H9 (cell line): ENCODE measurements at regions not wholly inside any gene's neighbourhood (a gene's known extent, or its start where the extent isn't known, plus 50 kb on each side); places are given as distances from the start of the nearest gene placed in this dataset.
A peak's percentile ranks its signal among the peaks of the same experiment; 100 is the strongest.

ENCODE experiments used
- DNase-seq: peaks from one replicate; pipeline ENCODE4 v3.0.0-alpha.2; 2017
- H2AFZ ChIP-seq: one replicate; pipeline ENCODE4 v1.6.1; 2013; ENCODE audit warnings: mild to moderate bottlenecking, low read length, control low read depth, moderate library complexity
- H2AK5ac ChIP-seq: 2 replicates; pipeline ENCODE4 v1.6.1; 2013; ENCODE audit warnings: low read length, control low read depth, mixed read lengths; ENCODE audit not compliant: insufficient read length
- H2BK120ac ChIP-seq: one replicate; pipeline ENCODE4 v1.6.1; 2013; ENCODE audit warnings: low read depth, mild to moderate bottlenecking, low read length, control low read depth, inconsistent platforms; ENCODE audit not compliant: poor library complexity, severe bottlenecking
- H2BK12ac ChIP-seq: 2 replicates; pipeline ENCODE4 v1.6.1; 2013; ENCODE audit warnings: low read length, control low read depth, mixed read lengths, low read depth; ENCODE audit not compliant: insufficient read length
- H2BK15ac ChIP-seq: 2 replicates; pipeline ENCODE4 v1.6.1; 2013; ENCODE audit warnings: low read depth, low read length, control low read depth
- H2BK20ac ChIP-seq: one replicate; pipeline ENCODE4 v1.6.1; 2013; ENCODE audit warnings: low read depth, mild to moderate bottlenecking, low read length, control low read depth, inconsistent platforms; ENCODE audit not compliant: poor library complexity, severe bottlenecking
- H2BK5ac ChIP-seq: 2 replicates; pipeline ENCODE4 v1.6.1; 2013; ENCODE audit warnings: low read length, control low read depth, mixed read lengths; ENCODE audit not compliant: insufficient read length
- H3K14ac ChIP-seq: 2 replicates; pipeline ENCODE4 v1.6.1; 2013; ENCODE audit warnings: low read length, control low read depth; ENCODE audit not compliant: insufficient read depth
- H3K18ac ChIP-seq: 2 replicates; pipeline ENCODE4 v1.6.1; 2013; ENCODE audit warnings: low read depth, mild to moderate bottlenecking, mixed read lengths, low read length, control low read depth; ENCODE audit not compliant: insufficient read length
- H3K23ac ChIP-seq: 2 replicates; pipeline ENCODE4 v1.6.1; 2013; ENCODE audit warnings: low read length, control low read depth, mixed read lengths, low read depth; ENCODE audit not compliant: insufficient read length
- H3K23me2 ChIP-seq: 2 replicates; pipeline ENCODE4 v1.6.1; 2013; ENCODE audit warnings: low read depth, mild to moderate bottlenecking, mixed read lengths, low read length, control low read depth; ENCODE audit not compliant: insufficient read length, poor library complexity, severe bottlenecking
- H3K27ac ChIP-seq: 2 replicates; pipeline ENCODE4 v1.5.1; 2013; ENCODE audit warnings: low read length, control low read depth, mixed read lengths, low read depth; ENCODE audit not compliant: insufficient read length
- H3K27me3 ChIP-seq: 2 replicates; pipeline ENCODE4 v1.6.1; 2013; ENCODE audit warnings: low read length, control low read depth, inconsistent platforms; ENCODE audit not compliant: insufficient read depth
- H3K4ac ChIP-seq: 2 replicates; pipeline ENCODE4 v1.6.1; 2013; ENCODE audit warnings: low read depth, mild to moderate bottlenecking, control low read depth, inconsistent platforms, low read length, moderate library complexity
- H3K4me1 ChIP-seq: 2 replicates; pipeline ENCODE4 v1.6.1; 2013; ENCODE audit warnings: low read length, control low read depth, inconsistent platforms; ENCODE audit not compliant: insufficient read depth
- H3K4me2 ChIP-seq: 2 replicates; pipeline ENCODE4 v1.6.1; 2013; ENCODE audit warnings: low read length, control low read depth, mixed read lengths; ENCODE audit not compliant: insufficient read length, insufficient read depth
- H3K56ac ChIP-seq: 2 replicates; pipeline ENCODE4 v1.6.1; 2013; ENCODE audit warnings: low read depth, mild to moderate bottlenecking, mixed read lengths, low read length, control low read depth; ENCODE audit not compliant: insufficient read length
- H3K79me1 ChIP-seq: 2 replicates; pipeline ENCODE4 v1.6.1; 2013; ENCODE audit warnings: low read depth, mild to moderate bottlenecking, moderate library complexity, low read length, control low read depth, inconsistent platforms; ENCODE audit not compliant: insufficient read depth, poor library complexity, severe bottlenecking
- H3K79me2 ChIP-seq: 2 replicates; pipeline ENCODE4 v1.6.1; 2013; ENCODE audit warnings: low read length, control low read depth, inconsistent platforms; ENCODE audit not compliant: insufficient read depth
- H3K9ac ChIP-seq: 2 replicates; pipeline ENCODE4 v1.6.1; 2013; ENCODE audit warnings: low read length, control low read depth, mixed read lengths; ENCODE audit not compliant: insufficient read length; ENCODE audit errors: extremely low read depth
- H3K9me3 ChIP-seq: one replicate; pipeline ENCODE4 v1.6.1; 2013; ENCODE audit warnings: low read depth, low read length, inconsistent platforms; ENCODE audit not compliant: control insufficient read depth
- H3T11ph ChIP-seq: one replicate; pipeline ENCODE4 v1.6.1; 2013; ENCODE audit warnings: mild to moderate bottlenecking, low read length, control low read depth, inconsistent platforms
- H4K20me1 ChIP-seq: one replicate; pipeline ENCODE4 v1.6.1; 2013; ENCODE audit not compliant: control insufficient read depth, insufficient read length, insufficient read depth
- H4K5ac ChIP-seq: 2 replicates; pipeline ENCODE4 v1.6.1; 2013; ENCODE audit warnings: low read depth, mild to moderate bottlenecking, mixed read lengths, low read length, control low read depth; ENCODE audit not compliant: insufficient read length
- H4K8ac ChIP-seq: replicated peaks from 2 replicates; pipeline ENCODE4 v1.6.1; 2013; ENCODE audit warnings: low read length, control low read depth, mixed read lengths, low read depth; ENCODE audit not compliant: insufficient read length
- H4K91ac ChIP-seq: 2 replicates; pipeline ENCODE4 v1.6.1; 2013; ENCODE audit warnings: low read depth, mild to moderate bottlenecking, moderate library complexity, mixed read lengths, low read length, control low read depth; ENCODE audit not compliant: insufficient read length
- H3K27ac Mint-ChIP-seq, 3 experiments: 2 replicates in 2 of 3; 3 replicates in 1 of 3; pipeline ENCODE4 v1.8.0; 2020 to 2021; ENCODE audit warnings: mixed read lengths in 3 of 3, mild to moderate bottlenecking in 1 of 3, moderate library complexity in 1 of 3
- H3K27me3 Mint-ChIP-seq: 2 replicates; pipeline ENCODE4 v1.8.0; 2021; ENCODE audit warnings: low read depth, mild to moderate bottlenecking, moderate library complexity, mixed read lengths
- H3K36me3 Mint-ChIP-seq, 3 experiments: 2 replicates in 2 of 3; 3 replicates in 1 of 3; pipeline ENCODE4 v1.8.0; 2020 to 2021; ENCODE audit warnings: low read depth in 3 of 3, mixed read lengths in 3 of 3; ENCODE audit not compliant: insufficient read depth in 1 of 3
- H3K4me1 Mint-ChIP-seq, 2 experiments: 2 replicates each; pipeline ENCODE4 v1.8.0; 2020; ENCODE audit warnings: mixed read lengths in 2 of 2
- H3K4me3 Mint-ChIP-seq, 2 experiments: 2 replicates in 1 of 2; 3 replicates in 1 of 2; pipeline ENCODE4 v1.8.0; 2020 to 2021; ENCODE audit warnings: mild to moderate bottlenecking in 2 of 2, mixed read lengths in 2 of 2, moderate library complexity in 1 of 2
- H3K9me3 Mint-ChIP-seq, 2 experiments: 2 replicates in 1 of 2; 3 replicates in 1 of 2; pipeline ENCODE4 v1.8.0; 2020; ENCODE audit warnings: mild to moderate bottlenecking in 2 of 2, mixed read lengths in 2 of 2, moderate library complexity in 1 of 2
- CTCF ChIP-seq: fragments of 200-600 bp; sonication (generic); conservative IDR thresholded peaks from 3 replicates; pipeline ENCODE4 v1.8.0; 2021; ENCODE audit warnings: antibody characterized with exemption, mild to moderate bottlenecking
- WGBS: extraction: QIAGEN DNeasy Blood & Tissue Kit; methylation state at CpG from one replicate; pipeline ENCODE4 v1.1.7; 2013; ENCODE audit warnings: missing lambda C conversion rate, low lambda C conversion rate, mixed read lengths; ENCODE audit not compliant: insufficient read length; ENCODE audit errors: extremely low coverage; 5-methylcytosine and 5-hydroxymethylcytosine counted together

GRCh38 chrX:96006281-96006680 is 678.4 kb upstream of the DIAPH2 start:
- TF ChIP-seq CTCF = no peak
- Histone ChIP-seq H2AFZ (no peak overlapping the region), H3K23ac (no peak overlapping the region), H3K4ac (no peak overlapping the region), H3K56ac (no peak overlapping the region), H3K9me3 (no peaks in the 10 kb centered on the region), H3K27me3 (no peaks in the 10 kb centered on the region), H3K9ac (no peak overlapping the region), H4K20me1 (no peaks in the 10 kb centered on the region), H2BK12ac (no peak overlapping the region), H4K5ac (no peak overlapping the region), H2BK5ac (no peak overlapping the region), H3K79me1 (no peaks in the 10 kb centered on the region), H2BK20ac (no peak overlapping the region), H4K8ac (no peak overlapping the region), H4K91ac (no peak overlapping the region), H3K14ac (no peak overlapping the region), H2BK15ac (peak overlapping the region; percentile 75; the same call in 1 of the 2 replicates), H2AK5ac (no peak overlapping the region), H3K4me2 (no peak overlapping the region), H3T11ph (no peak overlapping the region), H3K23me2 (no peaks in the 10 kb centered on the region), H2BK120ac (no peak overlapping the region), H3K27ac (no peak overlapping the region), H3K79me2 (no peaks in the 10 kb centered on the region), H3K18ac (no peak overlapping the region), H3K4me1 (peaks cover 3% of the 10 kb centered on the region; the same call in 1 of the 2 replicates)
- Mint-ChIP-seq H3K9me3 (peaks cover 0 to 6% of the 10 kb centered on the region in 2 experiments; a peak in 2 of 5 replicates), H3K27me3 (no peaks in the 10 kb centered on the region), H3K4me1 (peaks cover 4 to 7% of the 10 kb centered on the region in 2 experiments), H3K4me3 (no peak overlapping the region), H3K36me3 (no peaks in the 10 kb centered on the region), H3K27ac (no peak overlapping the region; a peak in 1 of 7 replicates)
- WGBS = no CpG with 5 or more reads among the region's 4 CpGs
- DNase-seq = no peak
